GM12865 (cell line): ENCODE measurements at regions not wholly inside any gene's neighbourhood (a gene's known extent, or its start where the extent isn't known, plus 50 kb on each side); places are given as distances from the start of the nearest gene placed in this dataset.

Experiments used
- DNase-seq: peaks from one replicate; pipeline ENCODE4 v3.0.0; 2010; ENCODE audit warnings: low read depth
- H3K4me3 ChIP-seq: 2 replicates; pipeline ENCODE4 v1.5.1; 2011; ENCODE audit warnings: mild to moderate bottlenecking, low read depth, low read length, control low read depth
- TF ChIP-seq, protein P1 (sequence below): IDR thresholded peaks from 2 replicates; pipeline ENCODE4 v1.5.1; 2011; ENCODE audit warnings: low read length, control low read depth, low read depth, inconsistent platforms; ENCODE audit not compliant: insufficient read depth; ENCODE audit errors: missing control alignments

DNA sequence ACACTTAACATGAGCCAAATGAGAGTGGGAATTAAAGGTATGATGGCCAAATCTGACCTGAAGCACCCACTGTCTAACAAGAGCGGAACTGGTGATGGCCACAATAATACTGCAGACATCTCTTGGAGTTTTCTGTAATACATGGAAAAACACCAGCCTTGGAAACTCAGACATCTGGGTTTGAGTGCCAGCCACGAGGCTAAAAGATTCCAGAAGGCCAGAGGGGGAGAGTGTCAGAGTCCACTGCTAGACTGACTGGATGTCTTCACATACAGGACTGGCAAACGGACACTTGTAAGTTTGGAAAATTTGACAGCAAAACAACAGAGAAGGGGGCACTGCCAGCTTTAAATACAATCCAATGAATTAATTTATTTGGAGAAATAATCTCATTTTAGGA, 175.1 kb downstream of the ADSS2 start:
- no peak overlapping the region for H3K4me3 ChIP-seq
- no peak for DNase-seq
- TF ChIP-seq, protein P1, sequence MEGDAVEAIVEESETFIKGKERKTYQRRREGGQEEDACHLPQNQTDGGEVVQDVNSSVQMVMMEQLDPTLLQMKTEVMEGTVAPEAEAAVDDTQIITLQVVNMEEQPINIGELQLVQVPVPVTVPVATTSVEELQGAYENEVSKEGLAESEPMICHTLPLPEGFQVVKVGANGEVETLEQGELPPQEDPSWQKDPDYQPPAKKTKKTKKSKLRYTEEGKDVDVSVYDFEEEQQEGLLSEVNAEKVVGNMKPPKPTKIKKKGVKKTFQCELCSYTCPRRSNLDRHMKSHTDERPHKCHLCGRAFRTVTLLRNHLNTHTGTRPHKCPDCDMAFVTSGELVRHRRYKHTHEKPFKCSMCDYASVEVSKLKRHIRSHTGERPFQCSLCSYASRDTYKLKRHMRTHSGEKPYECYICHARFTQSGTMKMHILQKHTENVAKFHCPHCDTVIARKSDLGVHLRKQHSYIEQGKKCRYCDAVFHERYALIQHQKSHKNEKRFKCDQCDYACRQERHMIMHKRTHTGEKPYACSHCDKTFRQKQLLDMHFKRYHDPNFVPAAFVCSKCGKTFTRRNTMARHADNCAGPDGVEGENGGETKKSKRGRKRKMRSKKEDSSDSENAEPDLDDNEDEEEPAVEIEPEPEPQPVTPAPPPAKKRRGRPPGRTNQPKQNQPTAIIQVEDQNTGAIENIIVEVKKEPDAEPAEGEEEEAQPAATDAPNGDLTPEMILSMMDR = no peak

DNA sequence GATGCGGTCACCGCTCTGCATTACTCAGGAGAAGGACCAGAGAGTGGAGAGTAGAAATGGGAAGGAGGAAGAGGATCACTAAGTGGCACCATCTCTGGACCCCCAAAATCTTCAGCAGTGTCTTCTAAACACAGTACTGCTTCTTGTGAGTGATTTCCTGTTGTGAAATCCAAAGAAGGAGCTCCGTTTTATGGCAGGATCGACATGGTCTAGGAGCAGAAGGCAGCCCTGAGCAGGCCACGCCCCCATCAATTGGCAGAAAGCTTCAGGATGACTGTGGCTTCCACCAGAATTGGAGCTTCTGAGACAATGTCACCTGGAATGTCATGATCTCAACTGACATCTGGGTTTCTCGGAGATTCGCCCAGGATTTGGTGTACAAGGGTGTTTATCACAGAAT, 171.5 kb downstream of the ADSS2 start:
- no peak for DNase-seq
- TF ChIP-seq, protein P1 = no peak
- H3K4me3 ChIP-seq = no peak overlapping the region

- TF ChIP-seq, protein P1 = no peak
- H3K4me3 ChIP-seq = no peak overlapping the region
- no peak for DNase-seq
These were observed 170.8 kb downstream of the ADSS2 start for GRCh38 chr1:244280859-244281258.

GRCh38 chr1:244283772-244284171, 167.9 kb downstream of the ADSS2 start:
- no peak for DNase-seq
- TF ChIP-seq, protein P1 = no peak
- H3K4me3 ChIP-seq = no peak overlapping the region

DNA sequence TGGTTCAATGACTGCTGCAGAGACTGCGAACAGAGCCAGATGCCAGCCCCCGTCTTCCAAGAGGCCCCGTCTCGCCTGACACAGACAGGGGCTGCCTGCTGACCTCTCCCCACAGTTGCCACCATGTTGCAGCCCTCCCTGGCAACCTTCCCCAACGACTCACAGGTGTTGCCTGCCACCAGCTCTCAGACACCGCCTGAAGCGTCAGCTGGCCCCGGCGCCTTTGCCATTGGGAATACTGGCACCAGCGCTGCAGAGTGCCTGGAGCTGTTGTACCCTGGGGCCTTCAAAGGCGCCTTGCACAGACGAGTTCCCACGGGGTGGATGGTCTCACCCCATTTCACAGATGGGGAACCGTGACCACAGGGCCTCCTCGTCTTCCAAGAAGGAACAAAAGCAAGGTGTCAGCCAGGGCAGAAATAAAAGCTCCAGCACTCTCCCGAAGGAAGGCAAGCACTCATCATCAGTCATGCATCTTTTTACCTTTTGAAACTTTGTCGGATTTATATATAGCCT, 167.0 kb downstream of the ADSS2 start:
- no peak overlapping the region for H3K4me3 ChIP-seq
- DNase-seq = no peak
- TF ChIP-seq, protein P1 = no peak

DNA sequence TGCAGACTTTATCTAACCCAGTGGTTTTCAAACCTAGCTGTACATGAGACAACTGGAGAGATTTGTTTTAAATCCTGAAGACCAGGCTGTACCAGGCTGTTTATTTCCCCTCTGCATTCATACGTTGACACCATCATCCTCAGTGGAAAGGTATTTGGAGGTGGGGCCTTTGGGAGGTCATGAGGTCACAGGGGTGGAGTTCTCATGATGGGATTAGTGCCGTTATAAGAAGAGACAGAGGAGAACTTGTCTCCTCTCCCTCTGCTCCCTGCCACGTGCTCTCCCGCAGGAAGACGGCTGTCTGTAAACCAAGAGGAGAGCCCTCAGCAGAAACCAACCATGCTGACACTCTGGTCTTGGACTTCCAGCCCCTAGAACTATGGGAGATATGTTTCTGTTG, 165.4 kb downstream of the ADSS2 start:
- no peak overlapping the region for H3K4me3 ChIP-seq
- DNase-seq = no peak
- TF ChIP-seq, protein P1 = no peak

GRCh38 chr1:244287726-244288125, 164.0 kb downstream of the ADSS2 start:
- no peak for DNase-seq
- TF ChIP-seq, protein P1 = no peak
- no peak overlapping the region for H3K4me3 ChIP-seq
